ENCODE measurements at regions not wholly inside any gene's neighbourhood (a gene's known extent, or its start where the extent isn't known, plus 50 kb on each side); places are given as distances from the start of the nearest gene placed in this dataset.

DNA sequence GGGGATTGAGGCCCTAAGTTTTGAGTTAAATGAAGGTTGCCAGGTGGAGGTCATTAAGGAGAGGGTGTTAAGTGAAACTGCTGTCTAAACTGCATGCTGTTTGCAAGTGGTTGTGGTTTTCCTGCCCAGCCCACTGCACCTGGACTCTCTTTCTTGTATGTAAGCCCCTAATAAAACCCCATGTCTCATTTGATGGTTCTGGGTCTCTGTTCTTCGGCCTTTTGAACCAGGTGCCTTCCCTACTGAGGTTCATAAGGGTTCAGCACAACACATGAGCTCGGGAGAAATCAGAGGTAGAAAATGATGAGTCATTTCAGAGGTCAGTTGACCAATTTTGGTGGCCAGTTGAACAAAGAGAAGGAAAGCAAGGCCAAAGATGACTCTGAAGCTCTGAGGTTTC, 382.5 kb downstream of the RPS29 start:
- Histone ChIP-seq H3K79me2 (ENCODE audit: control insufficient read depth, low read length) (no peaks in the 10 kb centered on the region), H3K27me3 (ENCODE audit: control insufficient read depth, low read length) (peaks cover 11% of the 10 kb centered on the region; the same call in 1 of the 2 replicates), H3K9me3 (ENCODE audit: control insufficient read depth, insufficient read depth, low read length) (no peaks in the 10 kb centered on the region), H3K4me1 (ENCODE audit: control insufficient read depth, low read length) (no peaks in the 10 kb centered on the region), H3F3A (ENCODE audit: control insufficient read depth, insufficient read depth) (no peaks in the 10 kb centered on the region), H3K9me2 (replicated peaks; ENCODE audit: control insufficient read depth, low read length) (no peaks in the 10 kb centered on the region), H4K20me1 (ENCODE audit: control insufficient read depth, insufficient read depth, low read depth, low read length) (no peaks in the 10 kb centered on the region), H3K36me3 (ENCODE audit: control insufficient read depth, low read length) (no peaks in the 10 kb centered on the region), H3K4me3 (ENCODE audit: low read length) (no peak overlapping the region), H3K4me2 (ENCODE audit: low read length) (no peak overlapping the region), H3K27ac (ENCODE audit: low read depth, low read length) (no peak overlapping the region)
- TF ChIP-seq, protein P1, sequence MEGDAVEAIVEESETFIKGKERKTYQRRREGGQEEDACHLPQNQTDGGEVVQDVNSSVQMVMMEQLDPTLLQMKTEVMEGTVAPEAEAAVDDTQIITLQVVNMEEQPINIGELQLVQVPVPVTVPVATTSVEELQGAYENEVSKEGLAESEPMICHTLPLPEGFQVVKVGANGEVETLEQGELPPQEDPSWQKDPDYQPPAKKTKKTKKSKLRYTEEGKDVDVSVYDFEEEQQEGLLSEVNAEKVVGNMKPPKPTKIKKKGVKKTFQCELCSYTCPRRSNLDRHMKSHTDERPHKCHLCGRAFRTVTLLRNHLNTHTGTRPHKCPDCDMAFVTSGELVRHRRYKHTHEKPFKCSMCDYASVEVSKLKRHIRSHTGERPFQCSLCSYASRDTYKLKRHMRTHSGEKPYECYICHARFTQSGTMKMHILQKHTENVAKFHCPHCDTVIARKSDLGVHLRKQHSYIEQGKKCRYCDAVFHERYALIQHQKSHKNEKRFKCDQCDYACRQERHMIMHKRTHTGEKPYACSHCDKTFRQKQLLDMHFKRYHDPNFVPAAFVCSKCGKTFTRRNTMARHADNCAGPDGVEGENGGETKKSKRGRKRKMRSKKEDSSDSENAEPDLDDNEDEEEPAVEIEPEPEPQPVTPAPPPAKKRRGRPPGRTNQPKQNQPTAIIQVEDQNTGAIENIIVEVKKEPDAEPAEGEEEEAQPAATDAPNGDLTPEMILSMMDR (IDR thresholded peaks at IDR 0.05; ENCODE audit: low read depth, low read length, poor library complexity, severe bottlenecking): no peak
- TF ChIP-seq EZH2phosphoT487 (IDR thresholded peaks at IDR 0.05; ENCODE audit: borderline replicate concordance, low read length): no peak

DNA sequence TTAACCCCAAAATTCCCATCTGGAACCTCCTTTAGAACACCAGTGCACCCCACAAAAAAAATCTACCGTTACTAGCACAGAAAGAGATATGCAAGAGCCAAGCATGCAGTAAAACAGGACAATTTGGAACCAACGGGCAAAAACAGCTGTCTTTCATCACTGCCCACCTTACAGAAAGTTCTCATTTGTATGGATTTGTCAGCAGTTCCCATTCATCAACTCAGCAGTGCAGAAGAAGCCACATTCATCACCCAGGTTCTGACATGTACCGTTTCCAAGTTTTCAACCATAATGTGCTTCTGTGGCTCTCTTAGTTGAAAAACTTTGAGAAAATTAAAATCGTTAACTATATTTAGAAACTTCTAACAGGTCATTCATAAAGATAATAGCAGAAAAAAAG, 387.0 kb downstream of the RPS29 start:
- Histone ChIP-seq H3K4me2 (ENCODE audit: low read length) (no peak overlapping the region), H3K79me2 (ENCODE audit: control insufficient read depth, low read length) (no peaks in the 10 kb centered on the region), H3K4me3 (ENCODE audit: low read length) (no peak overlapping the region), H3K9me3 (ENCODE audit: control insufficient read depth, insufficient read depth, low read length) (no peaks in the 10 kb centered on the region), H3K27ac (ENCODE audit: low read depth, low read length) (no peak overlapping the region), H3K36me3 (ENCODE audit: control insufficient read depth, low read length) (no peaks in the 10 kb centered on the region), H3K27me3 (ENCODE audit: control insufficient read depth, low read length) (peaks cover 6% of the 10 kb centered on the region; the same call in 1 of the 2 replicates), H3F3A (ENCODE audit: control insufficient read depth, insufficient read depth) (no peaks in the 10 kb centered on the region), H3K4me1 (ENCODE audit: control insufficient read depth, low read length) (no peaks in the 10 kb centered on the region), H3K9me2 (replicated peaks; ENCODE audit: control insufficient read depth, low read length) (no peaks in the 10 kb centered on the region), H4K20me1 (ENCODE audit: control insufficient read depth, insufficient read depth, low read depth, low read length) (no peaks in the 10 kb centered on the region)
- TF ChIP-seq, protein P1 (IDR thresholded peaks at IDR 0.05; ENCODE audit: low read depth, low read length, poor library complexity, severe bottlenecking): no peak
- no peak for TF ChIP-seq EZH2phosphoT487 (IDR thresholded peaks at IDR 0.05; ENCODE audit: borderline replicate concordance, low read length)

DNA sequence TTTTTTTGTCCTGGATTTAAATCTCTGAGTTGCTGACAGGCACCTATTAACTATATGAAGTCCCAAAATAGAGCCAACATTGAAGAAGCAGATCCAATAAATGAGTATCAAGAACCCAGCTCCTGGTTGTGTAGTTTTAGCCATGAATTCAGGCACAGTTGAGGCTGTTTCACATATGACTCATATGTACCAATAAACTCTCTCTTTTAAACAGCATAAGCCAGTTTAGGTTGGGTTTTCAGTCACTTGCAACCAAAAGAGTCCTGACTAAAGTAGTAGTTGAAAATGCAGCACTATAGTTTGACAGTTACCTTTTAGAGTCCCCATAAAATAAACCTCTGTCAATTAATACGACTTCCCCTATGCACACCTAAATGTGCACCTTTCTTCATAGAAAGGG, 389.9 kb downstream of the RPS29 start:
- H4K20me1 ChIP-seq (ENCODE audit: control insufficient read depth, insufficient read depth, low read depth, low read length): no peaks in the 10 kb centered on the region
- H3K9me2 ChIP-seq (replicated peaks; ENCODE audit: control insufficient read depth, low read length): no peaks in the 10 kb centered on the region
- H3K36me3 ChIP-seq (ENCODE audit: control insufficient read depth, low read length): no peaks in the 10 kb centered on the region
- H3K79me2 ChIP-seq (ENCODE audit: control insufficient read depth, low read length): no peaks in the 10 kb centered on the region
- H3K4me1 ChIP-seq (ENCODE audit: control insufficient read depth, low read length): no peaks in the 10 kb centered on the region
- no peak overlapping the region for H3K4me2 ChIP-seq (ENCODE audit: low read length)
- H3K27me3 ChIP-seq (ENCODE audit: control insufficient read depth, low read length): 0 out of 2 replicates have a peak, but pooled peaks cover 3% of the 10 kb centered on the region
- no peaks in the 10 kb centered on the region for H3F3A ChIP-seq (ENCODE audit: control insufficient read depth, insufficient read depth)
- H3K4me3 ChIP-seq (ENCODE audit: low read length): no peak overlapping the region
- no peak overlapping the region for H3K27ac ChIP-seq (ENCODE audit: low read depth, low read length)
- H3K9me3 ChIP-seq (ENCODE audit: control insufficient read depth, insufficient read depth, low read length): no peaks in the 10 kb centered on the region
- no peak for TF ChIP-seq EZH2phosphoT487 (IDR thresholded peaks at IDR 0.05; ENCODE audit: borderline replicate concordance, low read length)
- TF ChIP-seq, protein P1 (IDR thresholded peaks at IDR 0.05; ENCODE audit: low read depth, low read length, poor library complexity, severe bottlenecking): no peak
